SKM-1 (cell line): ENCODE measurements at regions not wholly inside any gene's neighbourhood (a gene's known extent, or its start where the extent isn't known, plus 50 kb on each side); places are given as distances from the start of the nearest gene placed in this dataset.

ENCODE experiments used
- DNase-seq: peaks from one replicate; lab custom pipeline; 2025; ENCODE audit not compliant: unreplicated experiment; lab: John Stamatoyannopoulos, UW

GRCh38 chr11:106451228-106451922 is 373.9 kb downstream of the AASDHPPT start:
- DNase-seq = no peak

- DNase-seq = no peak
Observed at GRCh38 chr11:106456647-106457046, 379.2 kb downstream of the AASDHPPT start.

- DNase-seq = no peak
Observed at GRCh38 chr11:106457727-106458126, 380.3 kb downstream of the AASDHPPT start.

- no peak for DNase-seq
Observed at GRCh38 chr11:106459135-106459534, 381.7 kb downstream of the AASDHPPT start.

GRCh38 chr11:106461148-106461691 is 383.8 kb downstream of the AASDHPPT start:
- DNase-seq = no peak

GRCh38 chr11:106461839-106462545 is 384.5 kb downstream of the AASDHPPT start:
- DNase-seq = no peak

GRCh38 chr11:106463154-106463553 is 385.7 kb downstream of the AASDHPPT start:
- DNase-seq = no peak

GRCh38 chr11:106463796-106464201 is 386.3 kb downstream of the AASDHPPT start:
- DNase-seq = no peak

GRCh38 chr11:106464728-106465127 is 387.3 kb downstream of the AASDHPPT start:
- DNase-seq = no peak

GRCh38 chr11:106466521-106467080 is 389.1 kb downstream of the AASDHPPT start:
- no peak for DNase-seq

- DNase-seq = no peak
Observed at GRCh38 chr11:106467501-106467900, 390.0 kb downstream of the AASDHPPT start.

GRCh38 chr11:106468086-106468485 is 390.6 kb downstream of the AASDHPPT start:
- no peak for DNase-seq

GRCh38 chr11:106468531-106468930 is 391.1 kb downstream of the AASDHPPT start:
- no peak for DNase-seq

- DNase-seq = no peak
Observed at GRCh38 chr11:106470230-106470629, 392.8 kb downstream of the AASDHPPT start.

- DNase-seq = no peak
Observed at GRCh38 chr11:106471276-106471675, 393.8 kb downstream of the AASDHPPT start.

- DNase-seq = no peak
Observed at GRCh38 chr11:106473089-106473722, 395.7 kb downstream of the AASDHPPT start.

GRCh38 chr11:106474274-106474673 is 396.8 kb downstream of the AASDHPPT start:
- DNase-seq = no peak

GRCh38 chr11:106475181-106475580 is 397.7 kb downstream of the AASDHPPT start:
- DNase-seq = no peak

- no peak for DNase-seq
Observed at GRCh38 chr11:106477776-106478175, 400.3 kb downstream of the AASDHPPT start.

- no peak for DNase-seq
Observed at GRCh38 chr11:106479646-106480045, 402.2 kb downstream of the AASDHPPT start.

GRCh38 chr11:106480581-106481190 is 403.2 kb downstream of the AASDHPPT start:
- DNase-seq = no peak
